ENCODE measurements at regions not wholly inside any gene's neighbourhood (a gene's known extent, or its start where the extent isn't known, plus 50 kb on each side); places are given as distances from the start of the nearest gene placed in this dataset.

GRCh38 chr2:5854797-5855196 is 162.6 kb downstream of the SOX11 start:
- intact Hi-C loops (cut with micrococcal nuclease; ENCODE audit: unreplicated experiment) = no loop called here
- Histone ChIP-seq H3K27me3 (ENCODE audit: insufficient read depth, low read depth) (no peaks in the 10 kb centered on the region), H3K9me3 (ENCODE audit: insufficient read depth, low read depth) (no peaks in the 10 kb centered on the region), H3K9me2 (ENCODE audit: insufficient read depth) (no peaks in the 10 kb centered on the region), H3K36me3 (ENCODE audit: low read depth) (no peaks in the 10 kb centered on the region), H3K4me1 (replicated peaks; ENCODE audit: insufficient read depth) (no peaks in the 10 kb centered on the region), H4K20me1 (ENCODE audit: insufficient read depth) (no peaks in the 10 kb centered on the region), H3K79me2 (ENCODE audit: low read depth) (no peaks in the 10 kb centered on the region), H3K4me3 (no peak overlapping the region), H2AFZ (no peak overlapping the region), H3K4me2 (no peak overlapping the region), H3F3A (ENCODE audit: insufficient read depth, low read depth) (no peaks in the 10 kb centered on the region), H3K27ac (no peak overlapping the region)
- TF ChIP-seq, protein P1, sequence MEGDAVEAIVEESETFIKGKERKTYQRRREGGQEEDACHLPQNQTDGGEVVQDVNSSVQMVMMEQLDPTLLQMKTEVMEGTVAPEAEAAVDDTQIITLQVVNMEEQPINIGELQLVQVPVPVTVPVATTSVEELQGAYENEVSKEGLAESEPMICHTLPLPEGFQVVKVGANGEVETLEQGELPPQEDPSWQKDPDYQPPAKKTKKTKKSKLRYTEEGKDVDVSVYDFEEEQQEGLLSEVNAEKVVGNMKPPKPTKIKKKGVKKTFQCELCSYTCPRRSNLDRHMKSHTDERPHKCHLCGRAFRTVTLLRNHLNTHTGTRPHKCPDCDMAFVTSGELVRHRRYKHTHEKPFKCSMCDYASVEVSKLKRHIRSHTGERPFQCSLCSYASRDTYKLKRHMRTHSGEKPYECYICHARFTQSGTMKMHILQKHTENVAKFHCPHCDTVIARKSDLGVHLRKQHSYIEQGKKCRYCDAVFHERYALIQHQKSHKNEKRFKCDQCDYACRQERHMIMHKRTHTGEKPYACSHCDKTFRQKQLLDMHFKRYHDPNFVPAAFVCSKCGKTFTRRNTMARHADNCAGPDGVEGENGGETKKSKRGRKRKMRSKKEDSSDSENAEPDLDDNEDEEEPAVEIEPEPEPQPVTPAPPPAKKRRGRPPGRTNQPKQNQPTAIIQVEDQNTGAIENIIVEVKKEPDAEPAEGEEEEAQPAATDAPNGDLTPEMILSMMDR (conservative IDR thresholded peaks at IDR 0.05) = no peak
- TF ChIP-seq EZH2 (IDR thresholded peaks at IDR 0.05; ENCODE audit: low read depth) = no peak
- DNase-seq = no peak
- CTCF ChIA-PET = no interaction called here
- POLR2A ChIA-PET (ENCODE audit: unreplicated experiment) = no interaction called here
- no TSS peak for BruUV-seq (replicated peaks)

GRCh38 chr2:5867056-5867455 is 174.9 kb downstream of the SOX11 start:
- no peak for TF ChIP-seq EZH2 (IDR thresholded peaks at IDR 0.05; ENCODE audit: low read depth)
- TF ChIP-seq, protein P1 (conservative IDR thresholded peaks at IDR 0.05) = no peak
- CTCF ChIA-PET = no interaction called here
- Histone ChIP-seq H3F3A (ENCODE audit: insufficient read depth, low read depth) (no peaks in the 10 kb centered on the region), H3K4me3 (no peak overlapping the region), H4K20me1 (ENCODE audit: insufficient read depth) (no peaks in the 10 kb centered on the region), H3K4me1 (replicated peaks; ENCODE audit: insufficient read depth) (no peaks in the 10 kb centered on the region), H3K36me3 (ENCODE audit: low read depth) (no peaks in the 10 kb centered on the region), H3K9me3 (ENCODE audit: insufficient read depth, low read depth) (no peaks in the 10 kb centered on the region), H3K27me3 (ENCODE audit: insufficient read depth, low read depth) (peaks cover 34% of the 10 kb centered on the region), H3K9me2 (ENCODE audit: insufficient read depth) (no peaks in the 10 kb centered on the region), H2AFZ (no peak overlapping the region), H3K27ac (no peak overlapping the region), H3K79me2 (ENCODE audit: low read depth) (no peaks in the 10 kb centered on the region), H3K4me2 (no peak overlapping the region)
- no TSS peak for BruUV-seq (replicated peaks)
- DNase-seq = no peak
- POLR2A ChIA-PET (ENCODE audit: unreplicated experiment) = no interaction called here
- intact Hi-C loops (cut with micrococcal nuclease; ENCODE audit: unreplicated experiment) = no loop called here

DNA sequence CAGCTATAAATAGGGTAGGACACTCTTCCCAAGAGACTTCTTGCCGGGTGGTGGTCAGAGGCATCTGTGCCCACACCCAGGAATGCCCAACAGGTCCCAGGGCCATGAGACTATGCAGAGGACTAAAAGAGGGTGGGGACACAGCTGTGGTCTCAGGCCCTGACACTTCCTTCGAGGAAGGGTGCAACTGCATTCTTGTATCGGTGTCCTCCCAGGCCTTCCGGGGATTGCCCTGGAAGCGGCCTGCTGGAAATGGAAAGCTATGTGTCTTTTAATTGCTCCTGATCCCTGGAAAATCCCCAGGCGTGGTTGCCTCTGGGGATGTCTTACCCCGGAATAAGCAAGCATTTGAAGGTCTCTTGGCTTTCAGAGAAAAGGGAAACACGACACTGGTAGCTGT is 176.7 kb downstream of the SOX11 start:
- intact Hi-C loops (cut with micrococcal nuclease; ENCODE audit: unreplicated experiment) = no loop called here
- H4K20me1 ChIP-seq (ENCODE audit: insufficient read depth) = no peaks in the 10 kb centered on the region
- H3F3A ChIP-seq (ENCODE audit: insufficient read depth, low read depth) = no peaks in the 10 kb centered on the region
- H3K36me3 ChIP-seq (ENCODE audit: low read depth) = no peaks in the 10 kb centered on the region
- H2AFZ ChIP-seq = no peak overlapping the region
- no peak for TF ChIP-seq EZH2 (IDR thresholded peaks at IDR 0.05; ENCODE audit: low read depth)
- TF ChIP-seq, protein P1 (conservative IDR thresholded peaks at IDR 0.05) = no peak
- no peak overlapping the region for H3K27ac ChIP-seq
- ChIA-PET CTCF (no interaction called here), POLR2A (ENCODE audit: unreplicated experiment) (no interaction called here)
- H3K27me3 ChIP-seq (ENCODE audit: insufficient read depth, low read depth) = peaks cover 34% of the 10 kb centered on the region
- no peak overlapping the region for H3K4me2 ChIP-seq
- BruUV-seq (replicated peaks) = no TSS peak
- H3K9me2 ChIP-seq (ENCODE audit: insufficient read depth) = no peaks in the 10 kb centered on the region
- H3K79me2 ChIP-seq (ENCODE audit: low read depth) = no peaks in the 10 kb centered on the region
- H3K4me1 ChIP-seq (replicated peaks; ENCODE audit: insufficient read depth) = no peaks in the 10 kb centered on the region
- H3K4me3 ChIP-seq = no peak overlapping the region
- no peak for DNase-seq
- no peaks in the 10 kb centered on the region for H3K9me3 ChIP-seq (ENCODE audit: insufficient read depth, low read depth)

Data from PC-9 (cell line).